Mesendoderm (in vitro differentiated cells): ENCODE measurements at regions not wholly inside any gene's neighbourhood (a gene's known extent, or its start where the extent isn't known, plus 50 kb on each side); places are given as distances from the start of the nearest gene placed in this dataset.

Source experiments
- DNase-seq: peaks from one replicate; pipeline ENCODE4 v3.0.0; 2013
- H2AK5ac ChIP-seq: 2 replicates; pipeline ENCODE4 v1.6.1; 2013; ENCODE audit warnings: low read length, inconsistent platforms
- H2BK120ac ChIP-seq: 2 replicates; pipeline ENCODE4 v1.6.1; 2013; ENCODE audit warnings: low read depth, mild to moderate bottlenecking, low read length, moderate library complexity, mixed read lengths
- H2BK15ac ChIP-seq: replicated peaks from 2 replicates; pipeline ENCODE4 v1.6.1; 2013; ENCODE audit warnings: low read depth, mild to moderate bottlenecking, moderate library complexity
- H2BK5ac ChIP-seq: 2 replicates; pipeline ENCODE4 v1.6.1; 2013; ENCODE audit warnings: low read length, inconsistent platforms
- H3K18ac ChIP-seq: 2 replicates; pipeline ENCODE4 v1.6.1; 2013; ENCODE audit warnings: mild to moderate bottlenecking, low read length, mixed read lengths
- H3K23ac ChIP-seq: one replicate; pipeline ENCODE4 v1.6.1; 2013; ENCODE audit warnings: low read length
- H3K27ac ChIP-seq: 2 replicates; pipeline ENCODE4 v1.5.1; 2013; ENCODE audit warnings: low read depth, mild to moderate bottlenecking, inconsistent platforms, low read length, moderate library complexity
- H3K27me3 ChIP-seq: 2 replicates; pipeline ENCODE4 v1.6.1; 2013; ENCODE audit warnings: low read length, control low read depth, mild to moderate bottlenecking, inconsistent platforms; ENCODE audit not compliant: insufficient read depth, poor library complexity
- H3K36me3 ChIP-seq: 2 replicates; pipeline ENCODE4 v1.6.1; 2013; ENCODE audit warnings: low read length, inconsistent platforms; ENCODE audit not compliant: control insufficient read depth, insufficient read depth
- H3K4ac ChIP-seq: one replicate; pipeline ENCODE4 v1.6.1; 2013; ENCODE audit warnings: low read depth, mild to moderate bottlenecking, low read length, moderate library complexity
- H3K4me1 ChIP-seq: 2 replicates; pipeline ENCODE4 v1.6.1; 2013; ENCODE audit warnings: low read depth, low read length, inconsistent platforms; ENCODE audit not compliant: control insufficient read depth
- H3K4me2 ChIP-seq: 2 replicates; pipeline ENCODE4 v1.6.1; 2013; ENCODE audit warnings: low read length
- H3K4me3 ChIP-seq: 2 replicates; pipeline ENCODE4 v1.5.1; 2013; ENCODE audit warnings: mild to moderate bottlenecking, low read length
- H3K56ac ChIP-seq: one replicate; pipeline ENCODE4 v1.6.1; 2013; ENCODE audit warnings: low read length
- H3K79me1 ChIP-seq: 2 replicates; pipeline ENCODE4 v1.6.1; 2013; ENCODE audit warnings: low read length, inconsistent platforms
- H3K79me2 ChIP-seq: 2 replicates; pipeline ENCODE4 v1.6.1; 2013; ENCODE audit warnings: mild to moderate bottlenecking, low read length; ENCODE audit not compliant: control insufficient read depth, insufficient read depth
- H3K9ac ChIP-seq: 2 replicates; pipeline ENCODE4 v1.6.1; 2013; ENCODE audit warnings: low read length, inconsistent platforms
- H4K5ac ChIP-seq: one replicate; pipeline ENCODE4 v1.6.1; 2013; ENCODE audit warnings: low read length
- H4K8ac ChIP-seq: one replicate; pipeline ENCODE4 v1.6.1; 2013; ENCODE audit warnings: low read depth, mild to moderate bottlenecking, control low read depth, low read length, moderate library complexity
- WGBS: extraction: QIAGEN DNeasy Blood & Tissue Kit; methylation state at CpG from one replicate; pipeline ENCODE4 v1.1.7; 2013; ENCODE audit warnings: low lambda C conversion rate, missing lambda C conversion rate; ENCODE audit not compliant: insufficient coverage; ENCODE audit errors: extremely low coverage; 5-methylcytosine and 5-hydroxymethylcytosine counted together

- Histone ChIP-seq H3K27ac (no peak overlapping the region), H3K27me3 (no peaks in the 10 kb centered on the region), H2BK120ac (no peak overlapping the region), H3K56ac (no peak overlapping the region), H3K4me1 (no peaks in the 10 kb centered on the region), H3K79me1 (no peaks in the 10 kb centered on the region), H3K18ac (no peak overlapping the region), H2BK5ac (no peak overlapping the region), H4K5ac (no peak overlapping the region), H2AK5ac (no peak overlapping the region), H4K8ac (no peak overlapping the region), H3K36me3 (no peaks in the 10 kb centered on the region), H3K9ac (no peak overlapping the region), H3K79me2 (no peaks in the 10 kb centered on the region), H3K4ac (no peak overlapping the region), H2BK15ac (no peak overlapping the region), H3K4me2 (no peak overlapping the region), H3K4me3 (no peak overlapping the region), H3K23ac (no peak overlapping the region)
- WGBS: no CpG with 5 or more reads among the region's 7 CpGs
- DNase-seq: no peak
These were observed 230.3 kb upstream of the MVB12B start for GRCh38 chr9:126096340-126096739.

- no peak overlapping the region for H3K4ac ChIP-seq
- no peak for DNase-seq
- no CpG with 5 or more reads among the region's 6 CpGs for WGBS
- H3K4me3 ChIP-seq: no peak overlapping the region
- no peak overlapping the region for H3K4me2 ChIP-seq
- H2BK5ac ChIP-seq: no peak overlapping the region
- no peaks in the 10 kb centered on the region for H3K4me1 ChIP-seq
- no peak overlapping the region for H3K56ac ChIP-seq
- no peak overlapping the region for H4K8ac ChIP-seq
- H3K27me3 ChIP-seq: no peaks in the 10 kb centered on the region
- H3K9ac ChIP-seq: no peak overlapping the region
- H3K79me1 ChIP-seq: no peaks in the 10 kb centered on the region
- no peak overlapping the region for H3K18ac ChIP-seq
- H4K5ac ChIP-seq: no peak overlapping the region
- no peaks in the 10 kb centered on the region for H3K79me2 ChIP-seq
- H3K23ac ChIP-seq: no peak overlapping the region
- no peak overlapping the region for H3K27ac ChIP-seq
- H2AK5ac ChIP-seq: no peak overlapping the region
- H2BK15ac ChIP-seq: no peak overlapping the region
- no peaks in the 10 kb centered on the region for H3K36me3 ChIP-seq
- H2BK120ac ChIP-seq: no peak overlapping the region
These were observed 228.9 kb upstream of the MVB12B start for GRCh38 chr9:126097679-126098078.

GRCh38 chr9:126106404-126106803 is 220.2 kb upstream of the MVB12B start:
- no peaks in the 10 kb centered on the region for H3K79me1 ChIP-seq
- no peak overlapping the region for H2BK120ac ChIP-seq
- H2AK5ac ChIP-seq: no peak overlapping the region
- no peak overlapping the region for H3K18ac ChIP-seq
- H3K27ac ChIP-seq: no peak overlapping the region
- no peak overlapping the region for H4K5ac ChIP-seq
- no peaks in the 10 kb centered on the region for H3K4me1 ChIP-seq
- no peaks in the 10 kb centered on the region for H3K27me3 ChIP-seq
- H3K4me2 ChIP-seq: no peak overlapping the region
- H3K79me2 ChIP-seq: no peaks in the 10 kb centered on the region
- DNase-seq: no peak
- no CpG with 5 or more reads among the region's 5 CpGs for WGBS
- no peak overlapping the region for H4K8ac ChIP-seq
- no peak overlapping the region for H2BK15ac ChIP-seq
- H3K36me3 ChIP-seq: no peaks in the 10 kb centered on the region
- no peak overlapping the region for H3K9ac ChIP-seq
- H2BK5ac ChIP-seq: no peak overlapping the region
- no peak overlapping the region for H3K4ac ChIP-seq
- no peak overlapping the region for H3K23ac ChIP-seq
- no peak overlapping the region for H3K4me3 ChIP-seq
- no peak overlapping the region for H3K56ac ChIP-seq

- Histone ChIP-seq H4K5ac (no peak overlapping the region), H2BK5ac (no peak overlapping the region), H3K23ac (no peak overlapping the region), H3K27ac (no peak overlapping the region), H3K4me3 (no peak overlapping the region), H3K79me2 (no peaks in the 10 kb centered on the region), H3K27me3 (no peaks in the 10 kb centered on the region), H4K8ac (no peak overlapping the region), H3K56ac (no peak overlapping the region), H2BK120ac (no peak overlapping the region), H2BK15ac (no peak overlapping the region), H3K4me2 (no peak overlapping the region), H3K18ac (no peak overlapping the region), H3K4me1 (no peaks in the 10 kb centered on the region), H3K9ac (no peak overlapping the region), H2AK5ac (no peak overlapping the region), H3K4ac (no peak overlapping the region), H3K36me3 (no peaks in the 10 kb centered on the region), H3K79me1 (no peaks in the 10 kb centered on the region)
- no CpG with 5 or more reads among the region's 12 CpGs for WGBS
- DNase-seq: no peak
These were observed 218.9 kb upstream of the MVB12B start for GRCh38 chr9:126107693-126108092.

- no peak overlapping the region for H2BK15ac ChIP-seq
- H4K5ac ChIP-seq: no peak overlapping the region
- no peak overlapping the region for H3K56ac ChIP-seq
- H3K23ac ChIP-seq: no peak overlapping the region
- H3K27ac ChIP-seq: no peak overlapping the region
- DNase-seq: peak; percentile 48
- H3K18ac ChIP-seq: no peak overlapping the region
- no peak overlapping the region for H2BK5ac ChIP-seq
- H4K8ac ChIP-seq: no peak overlapping the region
- no peak overlapping the region for H3K4me2 ChIP-seq
- H2AK5ac ChIP-seq: no peak overlapping the region
- H3K27me3 ChIP-seq: no peaks in the 10 kb centered on the region
- no peak overlapping the region for H3K4me3 ChIP-seq
- no peak overlapping the region for H3K9ac ChIP-seq
- H3K79me1 ChIP-seq: no peaks in the 10 kb centered on the region
- no peak overlapping the region for H2BK120ac ChIP-seq
- H3K4ac ChIP-seq: no peak overlapping the region
- no peaks in the 10 kb centered on the region for H3K79me2 ChIP-seq
- no peaks in the 10 kb centered on the region for H3K36me3 ChIP-seq
- no peaks in the 10 kb centered on the region for H3K4me1 ChIP-seq
- no CpG with 5 or more reads among the region's 11 CpGs for WGBS
These were observed 218.4 kb upstream of the MVB12B start for GRCh38 chr9:126108240-126108639.

- Histone ChIP-seq H3K4me2 (no peak overlapping the region), H3K4me3 (no peak overlapping the region), H3K27ac (no peak overlapping the region), H3K23ac (no peak overlapping the region), H3K56ac (no peak overlapping the region), H3K18ac (no peak overlapping the region), H3K9ac (no peak overlapping the region), H3K4ac (no peak overlapping the region), H3K79me1 (no peaks in the 10 kb centered on the region), H3K36me3 (no peaks in the 10 kb centered on the region), H3K4me1 (no peaks in the 10 kb centered on the region), H2BK120ac (no peak overlapping the region), H2BK5ac (no peak overlapping the region), H2AK5ac (no peak overlapping the region), H2BK15ac (no peak overlapping the region), H4K5ac (no peak overlapping the region), H4K8ac (no peak overlapping the region), H3K79me2 (no peaks in the 10 kb centered on the region), H3K27me3 (no peaks in the 10 kb centered on the region)
- no peak for DNase-seq
These were observed 217.1 kb upstream of the MVB12B start for GRCh38 chr9:126109575-126109974.
